ENCODE measurements at regions not wholly inside any gene's neighbourhood (a gene's known extent, or its start where the extent isn't known, plus 50 kb on each side); places are given as distances from the start of the nearest gene placed in this dataset.

- TF ChIP-seq CTCF (IDR thresholded peaks at IDR 0.05): no peak
- no peak for TF ChIP-seq EP300 (IDR thresholded peaks at IDR 0.05)
These were observed 79.9 kb upstream of the DRD2 start for GRCh38 chr11:113555071-113555619.
